DOHH2 (cell line): ENCODE measurements at regions not wholly inside any gene's neighbourhood (a gene's known extent, or its start where the extent isn't known, plus 50 kb on each side); places are given as distances from the start of the nearest gene placed in this dataset.

Experiments used
- H3F3A ChIP-seq: fragments of 200-600 bp; sonication (generic), shearing (Covaris generic); 2 replicates; pipeline ENCODE4 v1.6.0; 2016; ENCODE audit warnings: antibody characterized with exemption, mild to moderate bottlenecking; ENCODE audit not compliant: control insufficient read depth, insufficient read depth
- H3K27ac ChIP-seq: fragments of 200-600 bp; sonication (generic); 2 replicates; pipeline ENCODE4 v1.5.1; 2014; ENCODE audit warnings: low read depth, mild to moderate bottlenecking, low read length, moderate library complexity
- H3K27me3 ChIP-seq: fragments of 200-600 bp; sonication (generic); 2 replicates; pipeline ENCODE4 v1.6.1; 2014; ENCODE audit warnings: mild to moderate bottlenecking, low read length, mixed read lengths; ENCODE audit not compliant: control insufficient read depth
- H3K36me3 ChIP-seq: fragments of 200-600 bp; sonication (generic); 2 replicates; pipeline ENCODE4 v1.6.1; 2014; ENCODE audit warnings: mild to moderate bottlenecking, low read length, moderate library complexity, mixed read lengths; ENCODE audit not compliant: control insufficient read depth
- H3K4me1 ChIP-seq: fragments of 200-600 bp; sonication (generic); 2 replicates; pipeline ENCODE4 v1.6.1; 2014; ENCODE audit warnings: mild to moderate bottlenecking, low read length, mixed read lengths; ENCODE audit not compliant: control insufficient read depth
- H3K4me2 ChIP-seq: fragments of 200-600 bp; sonication (generic); 2 replicates; pipeline ENCODE4 v1.6.0; 2014; ENCODE audit warnings: mild to moderate bottlenecking, low read length, moderate library complexity
- H3K4me3 ChIP-seq: fragments of 200-600 bp; sonication (generic); 2 replicates; pipeline ENCODE4 v1.5.1; 2014; ENCODE audit warnings: mild to moderate bottlenecking, low read length, mixed read lengths
- H3K79me2 ChIP-seq: fragments of 200-600 bp; sonication (generic); 2 replicates; pipeline ENCODE4 v1.6.1; 2014; ENCODE audit warnings: mild to moderate bottlenecking, low read length, mixed read lengths; ENCODE audit not compliant: control insufficient read depth
- H3K9me2 ChIP-seq: fragments of 200-600 bp; sonication (generic); replicated peaks from 2 replicates; pipeline ENCODE4 v1.6.1; 2014; ENCODE audit warnings: mild to moderate bottlenecking, low read length, mixed read lengths; ENCODE audit not compliant: control insufficient read depth
- H3K9me3 ChIP-seq: fragments of 200-600 bp; sonication (generic); 2 replicates; pipeline ENCODE4 v1.6.1; 2014; ENCODE audit warnings: antibody characterized with exemption, low read length, mixed read lengths; ENCODE audit not compliant: control insufficient read depth, insufficient read depth
- H4K20me1 ChIP-seq: fragments of 200-600 bp; sonication (generic); 2 replicates; pipeline ENCODE4 v1.6.0; 2014; ENCODE audit warnings: low read depth, mild to moderate bottlenecking, antibody characterized with exemption, low read length, moderate library complexity; ENCODE audit not compliant: control insufficient read depth, insufficient read depth
- EZH2phosphoT487 ChIP-seq: fragments of 200-600 bp; sonication (generic); IDR thresholded peaks from 2 replicates; pipeline ENCODE4 v1.6.1; 2017; ENCODE audit warnings: borderline replicate concordance, mild to moderate bottlenecking, antibody characterized with exemption, low read length, moderate library complexity, mixed read lengths
- TF ChIP-seq, protein P1 (sequence below): fragments of 200-600 bp; sonication (generic); IDR thresholded peaks from one replicate; pipeline ENCODE4 v1.5.1; 2014; ENCODE audit warnings: antibody characterized with exemption, mild to moderate bottlenecking, low read depth, low read length; ENCODE audit not compliant: poor library complexity, severe bottlenecking

DNA sequence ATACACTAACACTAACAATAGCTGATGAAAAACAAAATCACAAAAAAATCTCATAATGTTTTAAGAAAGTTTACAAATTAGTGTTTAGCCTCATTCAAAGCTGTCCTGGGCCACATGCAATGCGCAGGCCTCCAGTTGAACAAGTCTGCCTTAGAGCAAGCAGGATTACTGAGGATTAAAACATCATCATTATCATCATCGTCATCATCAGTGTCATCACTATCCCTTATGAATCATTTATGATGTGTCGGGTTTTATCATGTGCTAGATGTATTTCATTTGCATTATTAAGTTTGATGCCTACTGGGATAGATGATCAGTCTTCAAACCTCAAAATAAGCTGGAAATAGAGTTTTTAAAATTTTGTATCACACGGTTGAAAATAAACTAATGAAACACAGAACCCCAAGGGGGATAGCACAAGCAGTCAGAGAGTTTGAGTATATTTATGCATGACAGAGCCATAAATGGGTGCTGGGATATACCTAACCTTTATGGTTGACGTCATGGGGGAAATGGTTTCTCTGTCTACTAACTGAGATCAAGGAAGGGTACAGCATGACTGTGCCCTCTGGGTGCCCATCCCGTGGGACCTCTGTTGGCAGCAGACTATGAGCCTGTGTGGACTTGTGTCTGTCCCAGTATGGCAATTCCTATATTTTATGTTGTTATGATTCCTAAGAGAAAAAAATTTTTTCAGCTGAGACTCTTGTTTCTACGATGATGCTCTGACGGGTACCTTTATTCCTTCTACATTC, 150.3 kb upstream of the ADRA1B start:
- Histone ChIP-seq H3K9me2 (no peaks in the 10 kb centered on the region), H3K4me2 (no peak overlapping the region), H3K9me3 (no peaks in the 10 kb centered on the region; the same call in 1 of the 2 replicates), H3K27ac (no peak overlapping the region), H3K4me3 (no peak overlapping the region), H3K79me2 (no peaks in the 10 kb centered on the region), H3F3A (no peaks in the 10 kb centered on the region), H4K20me1 (no peaks in the 10 kb centered on the region), H3K4me1 (0 out of 2 replicates have a peak, but pooled peaks cover 3% of the 10 kb centered on the region), H3K36me3 (no peaks in the 10 kb centered on the region), H3K27me3 (no peaks in the 10 kb centered on the region; the same call in 1 of the 2 replicates)
- no peak for TF ChIP-seq EZH2phosphoT487
- TF ChIP-seq, protein P1, sequence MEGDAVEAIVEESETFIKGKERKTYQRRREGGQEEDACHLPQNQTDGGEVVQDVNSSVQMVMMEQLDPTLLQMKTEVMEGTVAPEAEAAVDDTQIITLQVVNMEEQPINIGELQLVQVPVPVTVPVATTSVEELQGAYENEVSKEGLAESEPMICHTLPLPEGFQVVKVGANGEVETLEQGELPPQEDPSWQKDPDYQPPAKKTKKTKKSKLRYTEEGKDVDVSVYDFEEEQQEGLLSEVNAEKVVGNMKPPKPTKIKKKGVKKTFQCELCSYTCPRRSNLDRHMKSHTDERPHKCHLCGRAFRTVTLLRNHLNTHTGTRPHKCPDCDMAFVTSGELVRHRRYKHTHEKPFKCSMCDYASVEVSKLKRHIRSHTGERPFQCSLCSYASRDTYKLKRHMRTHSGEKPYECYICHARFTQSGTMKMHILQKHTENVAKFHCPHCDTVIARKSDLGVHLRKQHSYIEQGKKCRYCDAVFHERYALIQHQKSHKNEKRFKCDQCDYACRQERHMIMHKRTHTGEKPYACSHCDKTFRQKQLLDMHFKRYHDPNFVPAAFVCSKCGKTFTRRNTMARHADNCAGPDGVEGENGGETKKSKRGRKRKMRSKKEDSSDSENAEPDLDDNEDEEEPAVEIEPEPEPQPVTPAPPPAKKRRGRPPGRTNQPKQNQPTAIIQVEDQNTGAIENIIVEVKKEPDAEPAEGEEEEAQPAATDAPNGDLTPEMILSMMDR: no peak

DNA sequence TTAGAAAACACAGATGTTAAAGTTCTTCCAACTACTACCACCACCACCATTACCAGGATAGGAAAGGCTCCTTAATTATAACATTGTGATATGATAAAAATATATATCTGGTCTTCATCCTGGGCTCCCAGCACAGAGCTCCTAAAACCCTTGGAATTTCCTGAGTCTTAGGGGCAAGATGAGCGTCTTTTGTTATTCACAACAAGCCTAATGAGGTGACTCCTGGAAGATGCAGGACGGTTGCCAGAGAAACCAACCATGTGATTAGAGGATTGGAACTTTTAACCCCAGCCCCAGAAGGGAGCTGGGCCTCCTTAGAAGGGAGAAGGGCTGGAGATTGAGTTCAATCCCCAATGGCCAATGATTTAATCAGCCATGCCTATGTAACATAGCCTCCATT, 148.0 kb upstream of the ADRA1B start:
- no peaks in the 10 kb centered on the region for H3K79me2 ChIP-seq
- H3K4me2 ChIP-seq: no peak overlapping the region
- H3K9me2 ChIP-seq: no peaks in the 10 kb centered on the region
- H3K27ac ChIP-seq: no peak overlapping the region
- H3K27me3 ChIP-seq: peaks cover 9% of the 10 kb centered on the region
- peaks cover 7% of the 10 kb centered on the region for H3K4me1 ChIP-seq
- no peaks in the 10 kb centered on the region for H3F3A ChIP-seq
- H3K4me3 ChIP-seq: no peak overlapping the region
- H4K20me1 ChIP-seq: no peaks in the 10 kb centered on the region
- TF ChIP-seq, protein P1: no peak
- TF ChIP-seq EZH2phosphoT487: no peak
- no peaks in the 10 kb centered on the region; the same call in 1 of the 2 replicates for H3K9me3 ChIP-seq
- no peaks in the 10 kb centered on the region for H3K36me3 ChIP-seq

DNA sequence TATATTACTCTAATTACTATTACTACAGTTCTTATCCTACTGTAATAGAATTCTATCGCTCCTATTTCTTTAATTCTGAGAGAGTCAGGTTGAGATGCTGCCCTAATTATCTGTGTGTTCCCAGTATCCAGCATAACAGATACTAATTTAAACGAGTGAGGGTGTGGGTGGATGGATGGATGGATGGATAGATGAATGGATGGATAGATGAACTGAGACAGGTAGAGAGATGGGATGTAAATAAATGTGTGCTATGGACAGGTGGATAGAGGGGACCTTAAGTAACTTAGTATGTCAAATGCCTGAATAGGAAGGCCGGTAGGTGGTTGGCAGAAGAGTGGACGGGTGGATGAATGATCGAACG, 143.6 kb upstream of the ADRA1B start:
- H3K4me3 ChIP-seq: no peak overlapping the region
- no peaks in the 10 kb centered on the region for H3K9me2 ChIP-seq
- no peak overlapping the region for H3K27ac ChIP-seq

More for the DNA sequence above, 143.6 kb upstream of the ADRA1B start:
- TF ChIP-seq EZH2phosphoT487: no peak
- TF ChIP-seq, protein P1: no peak
- H3K36me3 ChIP-seq: no peaks in the 10 kb centered on the region
- H3K4me1 ChIP-seq: peaks cover 5% of the 10 kb centered on the region
- H3K79me2 ChIP-seq: no peaks in the 10 kb centered on the region
- peak overlapping the region; percentile 56 for H3K4me2 ChIP-seq
- no peaks in the 10 kb centered on the region; the same call in 1 of the 2 replicates for H3K9me3 ChIP-seq
- no peaks in the 10 kb centered on the region for H4K20me1 ChIP-seq
- no peaks in the 10 kb centered on the region for H3F3A ChIP-seq
- peaks cover 26% of the 10 kb centered on the region for H3K27me3 ChIP-seq
